Activated T-cell treated with anti-CD3 and anti-CD28 coated beads for 4 hours (primary cell): ENCODE measurements at regions not wholly inside any gene's neighbourhood (a gene's known extent, or its start where the extent isn't known, plus 50 kb on each side); places are given as distances from the start of the nearest gene placed in this dataset.
"Not testable (repeated sequence)": the region's sequence is repeated elsewhere in the genome, so short reads cannot be mapped to it uniquely, and the experiment has no call there.

Experiments used
- DNase-seq: peaks from one replicate; pipeline ENCODE4 v3.0.0-alpha.2; 2020

DNA sequence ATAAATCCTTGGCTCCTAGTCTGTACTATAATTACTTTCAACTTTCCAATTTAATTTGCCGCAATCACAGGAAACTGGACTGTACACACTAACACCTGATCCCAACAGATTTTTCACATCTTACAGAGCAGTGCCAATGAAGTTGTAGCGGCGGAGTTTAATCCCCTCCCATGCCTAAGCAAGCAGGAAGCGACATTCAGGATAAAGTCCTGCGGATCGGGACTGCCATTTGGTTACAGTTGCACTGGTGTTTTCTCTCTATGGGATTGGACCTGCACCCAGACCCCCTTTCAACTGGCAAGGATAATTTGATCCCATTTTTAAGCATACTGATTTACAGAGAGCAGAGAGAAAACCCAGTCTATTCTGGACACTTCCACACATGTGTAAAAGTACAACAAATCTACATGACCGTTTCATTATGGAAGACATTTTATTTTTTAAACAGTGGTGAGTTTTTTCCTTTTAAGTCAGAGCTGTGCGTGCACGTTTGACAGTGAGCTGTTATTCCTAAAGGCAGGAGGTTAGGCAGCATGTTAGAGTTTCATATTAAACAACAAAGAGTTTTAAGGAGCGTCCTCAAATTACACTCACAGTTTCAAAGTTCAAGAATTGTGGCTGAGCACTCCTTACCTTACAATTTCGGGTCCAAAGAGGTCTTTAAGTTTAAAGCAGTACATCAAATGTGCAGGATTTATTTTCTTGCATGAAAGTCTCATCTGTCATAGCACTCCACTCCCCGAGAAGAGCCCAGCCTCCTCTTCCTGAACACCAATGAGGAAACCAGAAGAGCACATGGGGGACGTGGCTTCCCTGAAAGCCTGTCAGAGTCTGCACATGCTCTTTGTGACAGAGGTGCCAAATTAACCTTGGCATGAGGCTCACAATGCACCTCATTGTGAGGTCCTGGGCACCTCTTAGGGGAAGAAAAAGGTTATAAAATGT lies 141.6 kb upstream of the RFC3 start:
- DNase-seq: no peak

DNA sequence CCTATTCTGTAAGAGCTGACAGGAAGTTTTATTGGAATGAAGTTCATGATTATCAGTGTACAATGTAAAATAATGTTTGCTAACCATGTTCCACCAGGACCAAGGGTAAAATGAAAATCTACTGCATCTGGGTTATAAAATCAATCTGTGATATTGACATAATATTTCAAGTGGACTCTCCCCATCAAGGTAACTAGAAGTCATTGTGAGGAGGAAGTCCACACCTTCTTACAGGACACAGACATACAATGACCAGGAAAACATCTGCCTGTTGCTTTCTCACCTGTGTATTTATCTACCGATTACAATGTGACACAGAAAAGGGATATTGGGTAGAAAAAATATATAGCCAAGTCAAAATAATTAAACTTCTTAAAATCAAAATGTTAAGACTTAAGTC lies 140.7 kb upstream of the RFC3 start:
- DNase-seq: no peak

DNA sequence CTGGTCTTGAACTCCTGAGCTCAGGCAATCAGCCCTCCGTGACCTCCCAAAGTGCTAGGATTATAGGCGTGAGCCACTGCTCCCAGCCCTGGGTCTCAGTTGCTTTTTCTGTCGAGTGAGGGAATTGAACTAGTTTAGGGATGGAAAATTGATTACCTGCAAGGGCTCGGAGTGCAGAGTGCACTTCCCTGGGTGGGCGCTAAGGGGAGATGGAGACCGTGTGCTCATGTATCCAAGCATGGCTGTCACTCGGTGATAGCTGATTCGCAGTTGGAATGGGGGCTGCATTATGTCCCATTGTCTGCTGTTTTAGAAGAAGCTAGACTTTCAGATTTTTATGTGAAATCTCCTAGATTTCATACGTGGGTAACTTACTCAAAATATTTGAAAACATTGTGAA lies 139.9 kb upstream of the RFC3 start:
- no peak for DNase-seq

DNA sequence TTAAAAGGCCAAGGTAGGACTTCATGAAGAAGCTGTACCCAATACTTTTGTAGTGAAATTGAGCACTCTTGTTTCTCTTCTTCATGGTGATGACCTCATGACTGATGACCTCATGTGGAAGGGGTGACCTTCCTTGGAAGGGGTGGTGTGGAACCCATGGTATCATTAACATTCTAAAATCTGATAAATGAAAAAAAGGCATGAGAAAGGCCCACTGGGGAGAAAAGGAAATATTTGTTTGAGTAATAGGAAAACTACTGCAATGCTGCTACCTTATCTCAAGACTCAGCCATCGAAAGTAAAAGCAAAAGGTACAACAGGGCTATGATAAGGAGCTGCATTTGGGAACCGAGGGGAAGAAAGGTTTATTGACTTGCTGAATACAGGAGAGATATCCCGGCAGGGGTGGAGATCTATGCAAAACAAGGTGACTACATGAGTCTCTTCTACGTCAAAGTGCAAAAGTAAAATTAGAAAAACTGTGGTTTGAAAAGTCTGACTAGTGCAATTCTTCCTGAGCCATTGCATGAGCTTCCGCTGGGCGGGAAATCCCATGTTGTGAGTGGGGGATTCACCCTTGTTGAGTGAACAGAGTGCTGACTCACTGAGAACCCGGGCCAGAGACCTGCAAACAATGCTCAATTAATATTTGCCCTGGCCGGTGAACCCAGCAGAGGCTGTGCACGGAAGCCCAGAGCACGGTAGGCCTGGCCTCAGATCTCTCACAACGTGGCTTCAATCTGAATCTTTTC lies 138.9 kb upstream of the RFC3 start:
- DNase-seq: peak; percentile 52

DNA sequence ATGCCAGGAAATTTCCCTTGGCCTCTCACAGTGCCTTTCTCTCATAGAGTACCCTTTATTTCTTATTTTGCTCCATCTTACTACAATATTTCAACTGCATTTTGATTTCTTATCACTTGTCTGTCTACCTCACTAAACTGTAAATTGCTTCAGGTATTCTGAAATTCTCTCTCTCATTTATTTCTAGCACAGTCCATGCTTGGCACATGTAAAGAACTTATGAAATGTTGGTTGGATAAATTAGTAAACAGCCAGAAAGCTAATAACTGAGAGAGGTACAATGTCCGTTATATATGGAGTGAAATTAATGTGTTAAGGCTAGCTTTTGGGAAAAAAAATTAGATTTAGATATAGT lies 138.3 kb upstream of the RFC3 start:
- DNase-seq: no peak

DNA sequence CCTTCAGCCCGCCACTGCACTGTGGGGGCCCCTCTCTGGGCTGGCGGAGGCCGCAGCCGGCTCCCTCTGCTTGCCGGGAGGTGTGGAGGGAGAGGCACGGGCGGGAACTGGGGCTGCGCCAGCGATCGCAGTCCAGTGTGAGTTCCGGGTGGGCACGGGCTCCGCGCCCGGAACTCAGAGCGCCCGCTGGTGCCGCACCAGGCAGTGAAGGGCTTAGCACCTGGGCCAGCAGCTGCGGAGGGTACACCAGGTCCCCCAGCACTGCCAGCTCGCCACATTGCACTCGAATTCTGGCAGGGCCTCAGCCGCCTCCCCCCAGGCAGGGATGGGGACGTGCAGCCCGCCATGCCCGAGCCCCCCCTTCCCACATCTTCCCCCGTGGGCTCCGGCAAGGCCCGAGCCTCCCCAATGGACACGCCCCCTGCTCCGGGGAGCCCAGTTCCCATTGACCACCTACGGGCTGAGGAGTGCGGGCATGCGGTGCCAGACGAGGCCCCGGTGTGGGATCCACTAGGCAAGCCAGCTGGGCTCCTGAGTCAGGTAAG lies 135.9 kb upstream of the RFC3 start:
- no peak for DNase-seq

DNA sequence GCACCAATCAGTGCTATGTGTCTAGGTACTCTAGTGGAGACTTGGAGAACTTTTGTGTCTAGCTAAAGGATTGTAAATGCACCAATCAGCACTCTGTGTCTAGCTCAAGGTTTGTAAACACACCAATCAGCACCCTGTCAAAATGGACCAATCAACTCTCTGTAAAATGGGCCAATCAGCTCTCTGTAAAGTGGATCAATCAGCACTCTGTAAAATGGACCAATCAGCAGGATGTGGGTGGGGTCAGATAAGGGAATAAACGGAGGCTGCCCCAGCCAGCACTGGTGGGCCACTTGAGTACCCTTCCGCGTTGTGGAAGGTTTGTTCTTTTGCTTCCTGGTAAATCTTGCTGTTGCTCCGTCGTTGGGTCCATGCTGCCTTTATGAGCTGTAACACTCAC lies 135.3 kb upstream of the RFC3 start:
- not testable (repeated sequence) for DNase-seq

DNA sequence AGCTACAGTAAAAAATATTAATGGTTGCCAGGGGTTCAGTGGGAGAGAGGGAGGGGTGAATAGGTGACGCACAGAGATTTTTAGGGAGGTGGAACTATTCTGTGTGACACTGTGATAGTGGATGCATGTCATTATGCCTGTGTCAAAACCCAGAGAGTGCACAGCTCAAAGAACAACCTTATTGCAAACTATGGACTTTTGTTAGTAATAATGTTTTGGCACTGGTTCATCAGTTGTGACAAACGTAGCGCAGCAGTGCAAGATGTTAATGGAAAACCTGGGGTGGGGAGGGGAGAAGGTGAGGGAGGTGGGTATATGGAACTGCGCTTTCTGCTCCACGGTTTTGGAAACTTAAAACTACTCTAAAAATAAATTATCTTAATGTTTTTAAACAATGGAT lies 134.6 kb upstream of the RFC3 start:
- no peak for DNase-seq

DNA sequence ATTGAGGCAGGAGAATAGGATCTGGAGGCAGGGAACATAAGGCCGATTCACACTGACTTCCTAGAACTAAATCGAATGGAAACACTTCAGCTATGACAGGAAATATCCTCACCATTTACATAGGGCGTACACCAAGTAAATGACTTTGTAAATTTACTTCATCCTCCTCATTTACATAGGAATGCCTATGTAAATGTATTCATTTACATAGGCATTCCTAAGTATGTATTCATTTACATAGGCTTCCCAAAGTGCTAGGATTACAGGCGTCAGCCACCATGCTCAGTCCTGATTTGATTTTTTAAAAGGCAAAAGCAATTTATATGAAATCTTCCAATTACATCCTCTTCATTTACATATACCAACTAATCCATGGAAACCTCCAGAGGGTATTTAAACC lies 133.1 kb upstream of the RFC3 start:
- DNase-seq: no peak

DNA sequence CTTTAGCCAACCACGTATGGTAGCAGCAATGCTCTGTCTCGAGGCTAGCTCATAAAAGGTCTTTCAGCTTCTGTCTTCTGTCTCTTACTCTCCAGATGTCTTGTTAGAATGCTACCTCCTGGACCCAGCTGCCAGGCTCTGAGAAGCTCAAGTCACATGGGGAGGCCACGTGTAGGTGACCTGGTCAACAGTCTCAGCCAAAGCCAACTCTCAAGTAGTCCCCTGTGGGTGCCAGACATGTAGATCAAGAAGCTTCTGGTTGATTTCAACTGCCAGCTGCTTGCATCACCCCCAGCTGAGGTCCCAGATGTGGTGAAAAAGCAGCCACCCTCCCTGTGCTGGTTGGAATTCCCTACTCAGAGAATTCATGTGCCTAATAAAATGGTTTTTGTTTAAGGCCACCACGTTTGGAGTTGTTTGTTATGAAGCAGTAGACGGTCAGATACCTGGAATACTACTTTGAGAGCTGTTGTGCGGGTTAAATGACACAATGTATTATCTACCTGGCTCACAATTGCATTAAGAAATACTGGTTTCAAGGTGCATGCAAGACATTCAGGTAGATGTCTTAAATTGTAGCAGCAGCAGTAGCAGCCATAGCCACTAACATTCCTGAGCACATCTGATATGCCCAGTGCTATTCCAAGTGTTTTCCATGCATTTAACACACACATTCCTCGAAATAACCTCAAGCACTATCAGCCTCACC lies 131.0 kb upstream of the RFC3 start:
- DNase-seq: no peak

DNA sequence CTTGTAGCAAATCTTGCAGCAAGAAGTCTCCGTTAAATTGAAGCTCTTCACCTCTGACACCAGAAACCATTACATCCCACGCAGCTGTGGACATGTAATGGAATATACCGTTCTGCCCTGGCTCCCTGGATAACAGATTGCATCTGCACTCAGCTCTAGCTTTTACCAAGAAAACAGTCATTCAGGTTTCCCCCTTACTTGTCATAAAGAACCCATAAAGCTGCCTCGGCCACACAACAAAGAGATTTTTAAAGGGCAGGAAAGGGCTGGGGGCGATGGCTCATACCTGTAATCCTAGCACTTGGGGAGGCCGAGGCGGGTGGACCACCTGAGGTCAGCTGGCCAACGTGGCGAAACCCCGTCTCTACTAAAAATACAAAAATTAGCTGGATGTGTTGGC lies 127.6 kb upstream of the RFC3 start:
- no peak for DNase-seq

DNA sequence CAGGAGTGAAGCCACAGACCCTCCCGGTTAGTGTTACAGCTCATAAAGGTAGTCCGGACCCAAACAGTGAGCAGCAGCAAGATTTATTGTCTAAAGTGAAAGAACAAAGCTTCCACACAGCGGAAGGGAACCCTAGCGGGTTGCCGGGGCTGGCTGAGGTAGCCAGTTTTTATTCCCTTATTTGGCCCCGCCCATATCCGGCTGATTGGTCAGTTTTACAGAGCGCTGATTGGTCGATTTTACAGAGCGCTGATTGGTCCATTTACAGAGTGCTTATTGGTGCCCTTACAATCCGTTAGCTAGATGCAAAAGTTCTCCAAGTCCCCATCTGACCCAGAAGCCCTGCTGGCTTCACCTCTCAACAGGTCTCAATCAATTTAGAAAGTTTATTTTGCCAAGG lies 126.0 kb upstream of the RFC3 start:
- DNase-seq: no peak

DNA sequence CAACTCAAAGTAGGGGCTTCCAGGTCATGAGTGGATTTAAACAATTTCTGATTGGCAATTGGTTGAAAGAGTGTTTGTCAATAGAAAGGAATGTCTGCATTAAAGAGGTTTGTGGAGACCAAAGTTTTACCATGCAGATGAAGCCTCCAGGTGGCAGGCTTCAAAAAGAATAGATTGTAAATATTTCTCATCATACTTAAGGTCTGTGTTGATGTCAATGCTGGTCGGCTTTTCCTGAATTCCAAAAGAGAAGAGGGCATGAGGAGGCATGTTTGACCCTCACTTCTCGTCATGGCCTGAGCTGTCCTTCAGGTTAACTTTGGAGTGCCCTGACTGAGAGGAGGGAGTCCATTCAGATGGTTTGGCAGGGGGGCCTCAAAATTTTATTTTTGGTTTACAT lies 125.4 kb upstream of the RFC3 start:
- no peak for DNase-seq

DNA sequence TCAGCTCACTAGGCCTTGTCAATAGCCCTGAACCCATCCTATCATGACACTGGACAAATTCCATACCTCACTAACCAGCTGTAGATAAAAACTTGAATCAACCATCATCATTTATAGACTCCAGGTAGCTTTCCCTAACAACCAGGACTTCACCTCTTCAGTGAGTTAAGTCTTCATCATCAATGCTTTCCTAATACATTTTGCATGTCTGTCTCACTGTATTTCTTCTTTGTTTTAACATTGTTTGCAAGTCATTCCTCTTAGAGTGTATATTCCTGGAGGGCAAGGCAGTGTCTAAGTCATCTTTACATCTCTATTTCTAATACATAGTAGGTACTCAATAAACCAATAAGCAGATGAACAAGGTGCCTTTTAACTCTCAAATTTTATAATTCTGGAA lies 123.4 kb upstream of the RFC3 start:
- no peak for DNase-seq

DNA sequence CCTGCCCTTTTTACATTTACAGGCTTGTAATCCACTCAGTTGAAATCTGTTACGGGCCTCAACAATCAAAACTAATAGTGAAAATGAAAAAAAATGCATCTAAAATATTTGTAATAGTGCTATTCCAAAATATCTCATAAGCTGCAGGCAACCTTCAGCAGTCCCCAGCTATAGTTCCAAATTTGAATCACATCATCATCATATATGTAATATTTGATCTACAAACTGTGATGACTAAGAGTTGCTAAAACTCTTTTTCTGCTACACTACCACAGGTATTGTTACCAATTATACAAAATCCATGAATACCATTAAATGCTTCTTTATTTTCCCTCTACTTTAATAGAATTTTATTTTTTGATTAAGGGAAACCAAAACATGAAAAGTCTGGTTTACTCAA lies 121.4 kb upstream of the RFC3 start:
- DNase-seq: no peak

DNA sequence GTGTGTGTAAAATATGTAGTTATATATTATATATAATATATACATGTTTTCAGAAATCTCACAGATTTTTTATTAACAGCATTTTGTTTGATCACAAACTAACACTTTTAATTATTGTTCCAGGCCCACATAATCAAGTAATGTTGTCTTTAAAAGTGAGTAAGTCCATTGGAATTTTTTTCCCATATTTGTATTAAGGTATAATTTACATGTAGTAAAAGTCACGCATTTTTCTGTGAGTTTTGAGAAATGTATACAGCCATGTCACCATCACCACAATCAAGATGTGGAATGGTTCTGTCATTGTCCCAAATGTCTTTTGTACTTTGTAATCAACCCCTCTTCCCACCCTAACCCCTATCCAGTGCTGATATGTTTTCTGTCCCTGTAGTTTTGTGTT lies 120.0 kb upstream of the RFC3 start:
- DNase-seq: no peak

DNA sequence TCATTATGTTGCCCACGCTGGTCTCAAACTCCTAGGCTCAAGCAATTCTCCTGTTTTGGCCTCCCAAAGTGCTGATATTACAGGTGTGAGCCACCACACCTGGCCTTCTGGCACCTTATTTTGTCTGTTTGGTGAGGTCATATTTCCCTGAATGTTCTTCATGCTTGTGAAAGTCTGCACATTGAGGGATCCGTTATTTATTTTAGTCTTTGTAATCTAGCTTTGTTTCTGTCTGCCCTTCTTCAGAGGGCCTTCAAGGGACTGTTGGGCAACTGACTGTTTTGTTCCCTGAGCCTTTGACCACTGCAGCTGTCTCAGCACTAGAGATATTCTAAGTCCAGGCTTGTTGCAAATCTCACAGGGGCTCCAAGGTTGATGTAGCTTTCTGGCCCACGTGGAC lies 110.5 kb upstream of the RFC3 start:
- no peak for DNase-seq

DNA sequence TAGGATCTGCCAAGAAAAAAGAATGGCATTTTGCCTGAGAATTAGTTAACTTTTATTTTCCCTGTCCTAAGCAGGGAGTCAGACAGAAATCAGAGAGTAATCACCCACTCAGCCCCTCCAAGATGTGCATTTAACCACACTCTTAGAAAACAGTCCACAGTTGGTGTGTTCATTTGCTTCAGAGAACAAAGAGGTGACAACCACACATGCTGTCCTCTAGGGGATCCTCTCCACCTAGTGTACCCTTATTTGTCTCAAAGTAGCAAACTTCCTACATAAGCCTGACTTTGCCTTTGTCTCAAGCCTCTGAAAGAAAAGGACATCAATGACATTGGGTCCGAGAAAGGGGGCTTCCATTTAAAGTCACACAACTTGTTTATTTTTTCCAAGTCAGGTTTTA lies 107.0 kb upstream of the RFC3 start:
- no peak for DNase-seq

DNA sequence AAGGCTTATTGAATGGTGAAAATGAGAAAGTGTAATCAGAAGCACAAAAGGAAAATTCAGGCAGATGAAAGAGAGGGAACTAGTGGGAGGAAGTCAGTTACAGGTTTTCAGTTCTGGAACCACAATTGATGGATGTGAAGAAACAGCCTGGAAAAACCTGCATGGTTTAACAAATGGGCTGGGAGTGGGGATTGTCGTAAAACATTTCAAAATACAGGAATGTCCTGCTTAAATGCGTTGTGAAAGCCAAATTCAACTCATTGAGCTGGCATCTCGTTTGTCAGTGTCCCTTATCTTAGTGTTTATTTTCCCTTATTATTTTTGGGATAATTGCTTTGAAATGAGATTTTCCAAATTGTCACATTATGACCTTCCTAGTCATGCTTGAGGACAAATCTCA lies 106.5 kb upstream of the RFC3 start:
- no peak for DNase-seq

DNA sequence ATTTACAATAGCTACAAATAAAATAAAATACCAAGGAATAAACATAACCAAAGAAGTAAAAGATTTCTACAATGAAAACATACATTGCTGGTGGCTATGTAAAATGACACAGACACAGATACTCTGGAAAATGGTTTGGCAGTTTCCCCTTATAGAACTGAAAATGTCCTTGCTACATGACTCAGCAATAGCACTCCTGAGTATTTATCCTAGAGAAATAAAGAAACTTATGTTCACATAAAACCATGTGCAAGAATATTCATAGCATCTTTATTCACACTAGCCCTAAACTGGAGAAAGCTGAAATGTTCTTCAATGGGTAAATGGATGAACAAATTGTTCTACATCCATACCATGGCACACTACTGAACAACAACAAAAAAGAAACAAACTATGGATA lies 100.2 kb upstream of the RFC3 start:
- no peak for DNase-seq

DNA sequence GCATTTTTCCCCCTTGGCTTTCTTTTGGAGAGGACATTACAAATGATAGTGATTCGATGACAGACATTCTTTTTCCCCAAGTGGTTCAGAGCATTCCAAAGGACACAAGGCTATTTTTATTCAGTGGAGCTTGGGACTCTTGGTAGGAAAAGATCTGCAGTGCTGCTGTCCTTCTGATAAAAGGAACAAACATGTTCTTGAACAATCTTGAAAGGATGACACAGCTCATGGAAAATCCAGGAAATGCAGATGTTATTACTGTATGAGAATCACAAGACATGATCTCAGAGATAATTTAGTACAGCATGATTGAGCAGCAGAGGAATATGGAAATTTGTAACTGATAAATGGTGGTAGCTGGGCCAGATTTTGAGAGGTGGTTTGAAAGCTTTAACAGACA lies 96.2 kb upstream of the RFC3 start:
- no peak for DNase-seq

DNA sequence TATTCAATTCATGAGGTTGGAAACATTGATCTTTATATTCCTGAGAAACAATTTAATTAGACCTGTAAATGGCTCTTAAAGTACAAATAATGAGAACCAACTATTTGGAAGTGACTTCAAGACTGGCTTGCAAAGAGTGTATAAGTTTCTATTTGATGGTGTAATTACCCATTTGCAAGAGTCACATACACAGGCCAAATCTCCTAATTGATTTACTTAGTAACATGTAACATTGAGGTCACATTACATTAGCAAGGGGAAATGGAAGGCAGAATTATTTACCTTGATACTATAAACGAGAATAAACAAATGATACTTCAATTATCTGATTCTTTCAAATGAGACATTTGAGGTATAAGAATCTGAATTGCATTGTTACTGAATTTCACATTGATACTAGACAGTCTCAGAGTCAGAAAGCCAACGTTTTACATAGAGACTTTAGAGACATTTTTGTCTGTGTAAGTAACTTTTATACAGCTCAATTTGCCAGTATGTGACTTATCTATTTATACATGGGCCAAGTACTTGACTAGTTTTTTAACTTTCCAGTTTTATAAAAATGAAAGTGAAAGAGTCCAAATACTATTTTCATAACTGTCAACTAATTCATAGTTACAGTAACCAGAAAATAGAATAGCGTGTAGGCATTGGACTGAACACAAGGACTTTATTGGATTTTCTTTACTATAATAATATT lies 95.6 kb upstream of the RFC3 start:
- no peak for DNase-seq

DNA sequence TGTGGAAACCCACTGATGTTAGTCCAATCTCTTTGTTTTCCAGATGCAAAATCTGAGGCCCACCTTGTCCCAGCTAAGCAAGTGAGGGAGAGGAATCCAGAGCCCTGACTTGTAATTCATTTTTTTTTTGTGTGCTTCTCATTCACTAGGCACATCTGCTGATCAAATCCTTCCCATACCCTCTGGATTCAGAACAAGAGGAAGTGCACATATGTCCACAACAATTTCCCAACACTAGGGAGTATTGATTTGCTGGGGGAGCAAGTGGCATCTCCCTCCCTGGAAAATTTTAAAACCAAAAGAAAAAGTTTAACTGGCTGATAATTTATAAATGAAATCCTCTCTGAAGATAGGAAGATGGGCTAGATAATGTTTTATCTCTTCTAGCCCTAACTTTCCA lies 94.6 kb upstream of the RFC3 start:
- DNase-seq: no peak
